ENCODE measurements at regions not wholly inside any gene's neighbourhood (a gene's known extent, or its start where the extent isn't known, plus 50 kb on each side); places are given as distances from the start of the nearest gene placed in this dataset.
"Not testable (repeated sequence)": the region's sequence is repeated elsewhere in the genome, so short reads cannot be mapped to it uniquely, and the experiment has no call there.

- DNase-seq = no peak
These were observed 81.3 kb upstream of the TMEM178A start for GRCh38 chr2:39584283-39584965.

- DNase-seq = not testable (repeated sequence)
These were observed 80.2 kb upstream of the TMEM178A start for GRCh38 chr2:39585531-39585930.

GRCh38 chr2:39587168-39587567 is 78.5 kb upstream of the TMEM178A start:
- no peak for DNase-seq

GRCh38 chr2:39587641-39588040 is 78.1 kb upstream of the TMEM178A start:
- no peak for DNase-seq

GRCh38 chr2:39593439-39594393 is 72.0 kb upstream of the TMEM178A start:
- peak; percentile 11 to 52 for DNase-seq

- no peak for DNase-seq
These were observed 70.6 kb upstream of the TMEM178A start for GRCh38 chr2:39595116-39595515.

GRCh38 chr2:39597314-39597713 is 68.4 kb upstream of the TMEM178A start:
- no peak for DNase-seq

GRCh38 chr2:39602616-39603015 is 63.1 kb upstream of the TMEM178A start:
- no peak for DNase-seq

GRCh38 chr2:39603436-39603835 is 62.3 kb upstream of the TMEM178A start:
- DNase-seq = no peak

- DNase-seq = no peak
These were observed 60.9 kb upstream of the TMEM178A start for GRCh38 chr2:39604866-39605265.

GRCh38 chr2:39606585-39606984 is 59.1 kb upstream of the TMEM178A start:
- no peak for DNase-seq

- DNase-seq = no peak
These were observed 58.0 kb upstream of the TMEM178A start for GRCh38 chr2:39607538-39608262.

GRCh38 chr2:39608263-39608575 is 57.5 kb upstream of the TMEM178A start:
- no peak for DNase-seq

- DNase-seq = no peak
These were observed 56.9 kb upstream of the TMEM178A start for GRCh38 chr2:39608686-39609441.

- DNase-seq = no peak
These were observed 55.8 kb upstream of the TMEM178A start for GRCh38 chr2:39609917-39610316.

- no peak for DNase-seq
These were observed 50.0 kb upstream of the TMEM178A start for GRCh38 chr2:39615675-39616074.

Data from cerebellar nuclear complex (tissue), 1 donor.